HG02981 (cell line): ENCODE measurements at regions not wholly inside any gene's neighbourhood (a gene's known extent, or its start where the extent isn't known, plus 50 kb on each side); places are given as distances from the start of the nearest gene placed in this dataset.
"Not testable (repeated sequence)": the region's sequence is repeated elsewhere in the genome, so short reads cannot be mapped to it uniquely, and the experiment has no call there.

Experiments
- ATAC-seq: cut with Tn5 transposase; IDR thresholded peaks from one replicate; pipeline ENCODE4 v1.9.1; 2021; ENCODE audit warnings: mild to moderate bottlenecking, moderate library complexity; ENCODE audit not compliant: unreplicated experiment

DNA sequence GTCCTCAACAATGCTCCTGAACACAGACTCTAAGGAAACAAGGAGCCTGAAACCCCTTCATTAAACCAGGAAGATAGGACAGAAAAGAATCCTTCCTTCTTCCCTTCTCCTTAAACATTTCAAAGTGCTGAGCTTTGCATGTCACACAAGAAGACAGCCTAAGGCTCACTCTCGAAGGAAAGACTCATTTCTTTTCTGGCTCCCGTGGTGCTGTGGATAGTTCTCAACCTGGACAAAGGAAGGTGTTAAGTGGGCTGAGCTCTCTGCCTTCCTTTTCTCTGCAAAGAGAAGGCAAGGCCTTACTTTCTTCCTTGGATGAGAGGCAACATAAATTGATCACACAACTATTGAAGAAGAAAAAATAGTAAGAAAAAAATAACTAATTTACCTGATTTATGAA is 452.4 kb upstream of the DDI1 start:
- ATAC-seq, result no peak

DNA sequence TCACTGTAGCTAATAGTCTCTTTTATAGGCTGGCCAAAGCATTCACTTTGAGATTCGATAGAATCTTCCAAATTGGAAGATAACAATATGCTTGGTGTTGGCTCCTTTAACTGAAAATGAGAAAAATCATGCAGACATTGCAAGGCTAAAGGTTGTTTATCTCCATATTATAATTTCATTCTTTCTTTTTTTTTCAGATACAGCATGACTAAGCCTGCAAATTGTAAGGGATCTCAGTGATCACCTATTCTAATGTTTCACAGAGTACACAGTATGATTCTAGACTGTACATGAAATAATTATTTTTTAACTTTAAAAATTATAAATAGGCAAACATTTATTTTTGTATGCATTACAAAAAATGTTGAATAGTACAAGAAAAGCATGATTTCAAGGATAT is 451.7 kb upstream of the DDI1 start:
- no peak for ATAC-seq

DNA sequence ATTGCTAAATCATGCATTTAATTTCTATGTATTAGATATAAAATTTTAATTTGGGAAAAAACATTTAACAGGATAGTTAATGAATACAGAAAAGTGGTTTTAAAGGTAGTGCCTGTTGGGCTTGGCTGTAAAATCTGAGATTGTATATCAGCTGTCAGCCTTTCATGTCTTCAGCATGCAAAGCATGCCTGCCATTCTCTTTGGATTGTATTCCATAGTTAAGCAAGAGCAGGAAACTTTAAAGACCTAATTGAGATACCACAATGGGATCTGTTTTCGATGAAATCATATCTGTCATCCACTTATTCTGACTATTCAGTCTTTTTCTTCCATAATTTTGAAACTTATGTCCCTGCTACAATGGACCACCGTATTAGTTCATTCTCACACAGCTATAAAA is 451.0 kb upstream of the DDI1 start:
- no peak for ATAC-seq

DNA sequence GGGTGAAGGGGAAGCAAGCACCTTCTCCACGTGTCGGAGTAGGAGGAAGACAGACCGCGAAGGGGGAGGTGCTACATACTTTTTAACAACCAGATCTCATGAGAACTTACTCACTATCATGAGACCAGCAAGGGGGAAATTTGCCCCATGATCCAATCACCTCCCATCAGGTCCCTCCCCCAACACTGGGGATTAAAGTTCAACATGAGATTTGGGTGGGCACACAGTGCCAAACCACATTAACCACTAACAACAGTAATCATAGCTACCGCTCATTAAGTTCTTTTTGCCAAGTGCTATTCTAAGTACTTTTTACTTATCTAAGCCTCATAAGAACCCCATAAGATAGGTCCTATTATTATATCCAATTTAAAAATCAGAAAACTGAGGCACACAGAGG is 450.5 kb upstream of the DDI1 start:
- no peak for ATAC-seq

DNA sequence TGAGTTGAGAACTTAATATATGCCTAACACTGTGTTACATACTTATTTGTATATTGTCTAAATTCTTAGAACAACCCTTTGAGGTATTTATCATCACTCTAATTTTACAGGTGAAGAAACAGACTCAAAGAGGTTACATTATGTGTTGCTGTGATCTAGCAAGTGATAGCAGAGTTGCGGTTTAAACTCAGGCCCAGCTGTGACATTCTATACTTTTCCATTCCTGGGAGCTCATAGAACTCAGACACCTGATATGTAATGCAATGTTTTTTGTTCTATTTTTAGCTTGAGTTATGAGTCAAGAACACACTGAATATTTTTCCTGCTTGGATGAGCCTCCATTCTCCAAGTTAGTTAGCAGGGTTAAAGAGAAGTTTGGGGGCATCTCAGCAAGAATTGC is 449.7 kb upstream of the DDI1 start:
- ATAC-seq, result no peak

DNA sequence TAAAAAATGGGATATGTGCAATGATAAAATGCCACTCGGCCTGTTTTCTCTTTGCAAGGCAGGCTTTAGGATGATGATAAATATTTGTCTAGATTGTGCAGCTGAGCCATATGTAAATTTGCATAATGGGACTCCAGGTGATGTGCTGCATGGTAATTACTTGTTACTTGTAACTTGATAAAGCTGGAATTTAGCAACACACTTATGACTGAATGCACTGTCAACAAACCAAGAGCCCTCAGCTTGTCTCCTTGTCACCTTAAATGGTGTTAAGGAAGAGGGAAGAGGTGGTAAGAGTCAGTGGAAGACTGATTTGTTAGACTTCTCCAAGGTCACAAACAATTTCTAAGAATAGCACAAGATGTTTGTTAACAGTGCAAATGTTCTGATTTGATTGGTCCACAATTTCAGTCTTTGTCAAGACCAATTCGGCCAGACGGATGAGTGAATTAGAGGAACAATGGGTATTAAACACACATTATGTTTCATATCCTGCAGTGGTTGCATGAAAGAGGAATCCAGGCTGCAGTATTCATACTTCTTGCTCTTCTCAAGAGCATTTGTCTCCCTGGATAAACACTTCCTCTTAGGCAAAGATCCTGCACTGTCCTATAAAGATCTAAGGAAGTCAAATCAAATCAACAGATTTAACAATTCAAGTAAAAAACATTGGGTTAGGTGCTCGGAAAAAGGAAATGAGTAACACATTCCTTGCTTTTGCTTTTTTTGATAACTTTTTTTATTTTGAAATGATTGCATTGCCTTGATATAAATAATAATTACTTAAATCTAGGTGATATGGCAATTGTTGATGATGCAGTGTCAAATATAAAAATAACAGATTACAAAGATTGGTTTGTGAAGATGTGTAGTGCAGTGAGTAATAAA is 448.3 kb upstream of the DDI1 start:
- ATAC-seq, result no peak

DNA sequence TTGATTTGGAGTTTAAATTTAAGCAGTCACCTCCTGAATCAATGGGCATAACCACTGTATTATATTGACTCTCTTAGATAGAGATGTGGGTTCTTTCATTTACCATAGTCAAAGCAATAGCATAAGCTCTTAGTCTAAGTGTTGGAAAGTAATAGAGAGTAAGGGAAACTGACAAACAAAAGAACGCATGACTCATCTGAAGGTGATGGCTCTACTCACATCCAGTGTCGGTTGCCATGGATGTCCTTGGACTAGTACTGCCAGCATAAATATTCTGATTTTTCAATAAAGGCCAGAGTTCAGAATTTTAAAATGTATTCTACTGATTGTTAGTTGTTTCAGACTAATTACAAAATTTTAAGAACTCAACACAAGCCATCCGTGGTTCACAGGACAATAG is 444.9 kb upstream of the DDI1 start:
- ATAC-seq, result no peak

DNA sequence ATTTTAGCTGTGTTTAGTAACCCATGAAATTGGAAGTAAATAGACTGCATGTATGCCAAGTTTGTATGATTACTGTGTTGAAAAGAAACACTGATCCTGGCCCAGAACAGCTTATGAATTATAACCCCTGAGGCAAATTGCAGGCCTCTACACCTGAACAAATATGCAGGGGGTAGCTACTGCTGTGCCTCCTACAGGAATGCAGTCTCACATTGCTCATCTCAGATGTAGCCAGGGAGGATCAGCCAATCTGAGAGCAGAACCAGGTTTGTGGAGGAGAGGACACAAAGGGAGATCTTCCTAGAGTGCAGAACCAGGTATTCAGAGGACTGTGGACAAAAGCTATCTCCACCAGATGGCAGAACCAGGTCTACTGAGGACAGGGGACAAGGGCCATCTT is 442.2 kb upstream of the DDI1 start:
- no peak for ATAC-seq

DNA sequence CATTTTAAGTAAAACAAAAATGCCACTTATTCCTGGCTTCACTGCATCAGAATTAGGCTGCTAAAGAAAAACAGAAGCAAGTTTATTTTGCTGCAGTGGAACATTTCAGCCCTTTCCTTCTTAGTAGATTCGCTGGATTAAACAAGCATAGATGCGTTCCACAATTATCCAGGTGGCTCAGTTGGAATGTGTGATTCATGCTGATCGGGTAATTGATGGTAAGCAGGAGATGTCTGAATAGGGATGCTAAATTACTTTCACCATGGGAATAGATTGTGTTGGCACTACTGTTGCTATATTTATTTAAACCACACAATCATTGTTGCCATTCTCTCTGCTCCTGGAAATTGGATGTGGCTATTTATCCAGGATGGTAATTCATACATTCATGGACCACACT is 440.1 kb upstream of the DDI1 start:
- ATAC-seq, result no peak

DNA sequence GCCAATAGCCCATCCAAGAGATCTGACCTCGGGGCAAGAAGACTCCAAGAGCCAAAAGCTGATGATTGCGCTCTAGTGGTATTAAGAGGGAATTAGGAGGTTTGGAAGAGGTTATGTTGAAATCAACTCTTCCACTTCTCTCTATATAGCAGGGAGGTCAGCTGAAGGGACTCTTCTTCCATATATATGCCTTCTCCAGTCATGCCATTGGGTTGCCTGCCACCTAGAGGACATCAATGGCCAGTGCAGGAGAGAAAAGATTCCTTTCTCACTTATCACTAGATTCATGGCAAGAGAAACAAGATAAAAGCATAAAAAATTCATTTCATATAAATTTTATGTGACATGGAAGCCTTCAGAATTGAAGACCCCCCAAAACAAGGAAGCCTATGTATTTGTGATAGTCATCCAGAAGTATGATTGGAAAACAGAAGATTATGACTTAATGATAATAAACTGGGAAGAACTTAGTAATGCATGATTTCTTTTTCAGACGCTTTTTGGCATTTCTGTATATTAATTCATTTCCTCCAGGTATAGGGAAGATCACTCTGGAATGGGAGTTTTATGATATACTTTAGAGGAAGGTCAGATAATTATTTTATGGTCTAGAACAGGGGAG is 435.1 kb upstream of the DDI1 start:
- peak; percentile 96 for ATAC-seq

DNA sequence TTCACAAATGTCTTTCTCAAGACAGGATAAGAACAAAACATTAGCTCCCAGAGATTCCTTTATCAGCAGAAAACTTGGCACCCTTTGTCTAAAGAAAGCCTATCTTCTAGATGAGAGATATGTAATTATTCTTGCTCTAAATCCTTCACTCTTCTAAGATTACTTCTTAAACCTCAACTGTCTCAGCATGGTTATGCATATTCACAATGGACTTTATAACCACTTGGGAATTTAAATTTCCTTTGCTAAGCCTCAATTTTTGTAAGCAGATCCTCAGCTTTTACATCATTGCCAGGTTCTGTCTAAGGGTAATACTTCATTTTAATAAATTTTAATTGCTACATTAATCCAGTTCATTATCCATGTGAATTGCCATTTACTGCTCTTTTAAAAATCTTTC is 433.6 kb upstream of the DDI1 start:
- no peak for ATAC-seq

DNA sequence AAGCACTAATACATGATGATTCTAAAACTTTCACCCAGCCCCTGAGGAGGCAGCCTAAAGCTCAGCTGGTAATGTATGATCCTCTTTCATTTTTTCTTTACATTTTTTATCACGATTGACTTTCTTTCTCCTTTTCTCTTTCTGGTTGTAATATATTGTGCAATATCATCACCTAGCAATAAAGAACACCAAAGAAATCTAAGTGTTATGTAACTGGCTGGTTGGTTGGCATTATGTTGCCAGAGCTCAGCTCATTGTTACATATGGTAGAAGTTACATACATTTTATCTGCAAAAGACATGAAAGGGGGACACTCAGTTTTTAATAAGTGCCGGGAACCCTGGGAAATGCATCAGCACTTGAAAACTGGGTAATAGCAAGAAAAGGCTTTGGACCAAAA is 432.1 kb upstream of the DDI1 start:
- no peak for ATAC-seq

DNA sequence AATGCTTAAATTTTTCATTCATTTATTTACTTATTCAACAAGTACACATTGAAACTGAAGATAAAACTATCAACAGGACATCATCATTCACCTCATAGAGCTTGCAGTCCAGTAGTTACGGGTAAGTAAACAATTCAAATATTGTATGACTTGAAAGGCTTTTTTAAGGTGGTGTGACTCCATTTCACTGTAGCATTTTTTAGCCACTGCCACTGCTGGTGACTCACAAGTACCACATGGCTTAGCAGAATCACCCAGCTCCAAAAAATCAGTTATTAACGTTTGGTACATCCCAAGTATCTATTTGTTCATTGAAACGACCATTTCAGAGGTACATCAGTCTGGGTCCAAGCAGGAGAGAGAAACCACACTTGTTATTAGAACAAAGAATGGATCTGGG is 427.9 kb upstream of the DDI1 start:
- no peak for ATAC-seq

DNA sequence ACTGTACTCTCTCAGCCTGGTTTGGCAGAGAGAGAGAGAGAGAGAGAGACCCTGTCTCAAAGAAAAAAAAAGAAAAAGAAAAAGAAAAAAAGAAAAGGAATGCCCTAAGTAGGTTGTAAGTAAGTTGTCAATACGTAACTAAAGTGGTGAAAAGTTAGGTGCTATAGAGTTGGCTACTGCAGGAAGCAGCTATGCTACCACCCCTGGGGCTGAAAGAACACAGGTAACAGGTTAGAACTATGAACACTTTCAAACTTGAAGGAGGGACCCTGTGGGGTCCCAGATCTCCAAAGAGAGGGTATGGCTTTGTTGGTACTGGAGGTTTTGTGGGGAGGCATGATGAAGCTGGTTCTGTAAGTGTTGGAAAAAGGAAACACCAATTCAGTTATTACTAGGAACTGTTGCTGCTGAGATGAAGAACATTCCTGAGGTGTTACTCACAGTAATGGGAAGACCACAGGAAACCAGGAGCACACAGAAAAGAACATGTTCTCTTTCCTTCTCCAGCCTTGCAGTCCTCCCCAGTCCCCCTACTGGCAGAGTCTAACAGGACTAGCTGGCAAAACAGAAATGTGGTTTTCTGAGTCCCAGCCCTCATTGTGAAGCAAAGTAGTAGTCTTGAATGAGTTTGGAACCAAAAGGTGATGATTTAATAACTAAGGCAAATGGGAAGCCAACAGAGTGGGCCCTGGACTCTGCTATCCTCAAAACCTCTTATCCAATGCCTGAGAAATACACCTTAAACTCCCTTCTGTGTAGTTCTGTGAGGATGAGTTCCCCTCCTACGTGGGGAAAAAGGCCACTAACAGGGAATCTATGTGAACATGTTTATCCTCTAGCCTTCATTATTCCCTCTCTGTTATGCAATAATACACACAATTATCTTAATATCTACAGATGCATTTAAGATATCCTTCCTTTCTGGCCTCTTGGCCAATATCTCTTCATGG is 427.0 kb upstream of the DDI1 start:
- no peak for ATAC-seq

DNA sequence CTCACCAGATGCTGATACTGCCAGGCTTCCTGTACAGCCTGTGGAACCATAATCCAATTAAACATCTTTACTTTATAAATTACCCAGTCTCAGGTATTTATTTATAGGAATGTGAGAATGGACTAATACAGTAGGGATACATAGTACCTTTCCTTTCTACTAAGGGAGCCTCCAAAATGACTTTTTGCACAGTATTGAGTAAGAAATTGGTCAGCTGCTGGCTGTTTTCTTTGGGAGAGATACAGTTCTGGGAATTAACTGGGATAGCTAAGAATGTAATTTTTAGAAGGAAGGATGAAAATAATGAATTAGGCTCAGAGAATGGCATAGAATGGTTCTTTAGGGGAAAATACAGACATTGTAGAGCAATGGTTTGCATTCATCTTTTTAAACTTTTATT is 426.0 kb upstream of the DDI1 start:
- no peak for ATAC-seq

DNA sequence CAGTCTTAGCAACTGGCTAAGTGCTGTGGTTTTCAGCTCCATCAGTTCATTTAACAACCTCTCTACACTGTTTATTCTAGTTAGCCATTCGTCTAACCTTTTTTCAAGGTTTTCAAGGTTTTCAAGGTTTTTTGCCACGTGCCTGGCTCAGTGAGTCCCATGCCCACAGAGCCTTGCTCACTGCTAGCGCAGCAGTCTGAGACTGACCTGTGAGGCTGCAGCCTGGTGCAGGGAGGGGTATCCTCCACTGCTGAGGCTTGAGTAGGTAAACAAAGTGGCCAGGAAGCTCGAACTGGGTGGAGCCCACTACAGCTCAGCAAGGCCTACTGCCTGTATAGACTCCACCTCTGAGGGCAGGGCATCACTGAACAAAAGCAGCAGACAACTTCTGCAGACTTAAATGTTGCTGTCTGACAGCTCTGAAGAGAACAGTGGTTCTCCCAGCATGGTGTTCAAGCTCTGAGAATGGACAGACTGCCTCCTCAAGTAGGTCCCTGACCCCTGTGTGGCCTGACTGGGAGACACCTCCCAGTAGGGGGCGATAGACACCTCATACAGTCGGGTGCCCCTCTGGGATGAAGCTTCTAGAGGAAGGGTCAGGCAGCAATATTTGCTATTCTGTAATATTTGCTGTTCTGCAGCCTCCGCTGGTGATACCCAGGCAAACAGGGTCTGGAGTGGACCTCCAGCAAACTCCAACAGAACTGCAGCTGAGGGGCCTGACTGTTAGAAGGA is 424.7 kb upstream of the DDI1 start:
- ATAC-seq, result not testable (repeated sequence)

DNA sequence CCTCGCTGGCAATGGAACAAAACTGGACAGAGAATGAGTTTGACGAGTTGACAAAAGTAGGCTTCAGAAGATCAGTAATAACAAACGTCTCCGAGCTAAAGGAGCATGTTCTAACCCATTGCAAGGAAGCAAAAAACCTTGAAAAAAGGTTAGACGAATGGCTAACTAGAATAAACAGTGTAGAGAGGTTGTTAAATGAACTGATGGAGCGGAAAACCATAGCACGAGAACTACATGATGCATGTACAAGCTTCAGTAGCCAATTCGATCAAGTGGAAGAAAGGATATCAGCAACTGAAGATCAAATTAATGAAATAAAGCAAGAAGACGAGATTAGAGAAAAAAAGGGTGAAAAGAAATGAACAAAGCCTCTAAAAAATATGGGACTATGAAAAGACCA is 424.0 kb upstream of the DDI1 start:
- ATAC-seq, result not testable (repeated sequence)

DNA sequence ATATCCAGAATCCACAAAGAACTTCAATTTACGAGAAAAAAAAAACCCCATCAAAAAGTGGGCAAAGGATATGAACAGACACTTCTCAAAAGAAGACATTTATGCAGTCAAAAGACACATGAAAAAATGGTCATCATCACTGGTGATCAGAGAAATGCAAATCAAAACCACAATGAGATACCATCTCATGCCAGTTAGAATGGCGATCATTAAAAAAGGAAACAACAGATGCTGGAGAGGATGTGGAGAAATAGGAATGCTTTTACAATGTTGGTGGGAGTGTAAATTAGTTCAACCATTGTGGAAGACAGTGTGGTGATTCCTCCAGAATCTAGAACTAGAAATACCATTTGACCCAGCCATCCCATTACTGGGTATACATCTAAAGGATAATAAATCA is 419.9 kb upstream of the DDI1 start:
- not testable (repeated sequence) for ATAC-seq

DNA sequence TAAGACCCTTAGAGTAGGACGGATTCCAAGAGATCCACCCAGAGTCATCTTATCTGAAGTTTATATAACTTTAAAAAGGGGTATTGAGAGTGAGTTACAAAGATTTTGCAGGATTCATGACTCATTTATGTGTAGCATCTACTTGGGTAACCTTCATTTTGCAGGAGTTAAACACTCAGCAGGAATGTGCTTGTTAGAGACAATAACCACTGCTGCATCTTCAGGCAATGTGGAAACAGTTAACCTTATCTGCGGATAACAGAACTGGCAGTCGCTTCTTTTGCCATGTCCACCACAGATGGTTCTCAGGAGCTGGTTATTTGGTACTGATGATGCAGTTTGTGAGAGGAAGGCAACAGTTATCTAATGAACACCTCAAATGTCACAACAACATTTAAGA is 417.9 kb upstream of the DDI1 start:
- ATAC-seq, result no peak

DNA sequence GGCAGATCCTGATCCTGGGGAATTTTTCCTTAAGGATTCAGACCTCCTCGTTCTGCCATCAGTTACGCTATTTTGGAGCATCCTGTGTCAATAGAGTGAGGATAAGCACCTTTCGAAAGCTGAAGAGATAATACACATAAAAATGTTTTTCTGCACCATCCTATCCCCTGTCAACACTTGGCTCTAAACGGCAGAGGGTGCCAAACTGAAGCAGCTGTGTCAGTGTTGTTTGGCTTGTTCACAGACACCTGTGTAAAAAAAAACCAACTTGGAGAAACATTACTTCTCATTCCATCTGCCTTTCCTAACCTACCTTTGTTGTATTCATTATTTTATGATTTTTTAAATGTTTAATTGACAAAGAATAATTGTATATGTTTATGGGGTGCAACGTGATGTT is 417.0 kb upstream of the DDI1 start:
- no peak for ATAC-seq

DNA sequence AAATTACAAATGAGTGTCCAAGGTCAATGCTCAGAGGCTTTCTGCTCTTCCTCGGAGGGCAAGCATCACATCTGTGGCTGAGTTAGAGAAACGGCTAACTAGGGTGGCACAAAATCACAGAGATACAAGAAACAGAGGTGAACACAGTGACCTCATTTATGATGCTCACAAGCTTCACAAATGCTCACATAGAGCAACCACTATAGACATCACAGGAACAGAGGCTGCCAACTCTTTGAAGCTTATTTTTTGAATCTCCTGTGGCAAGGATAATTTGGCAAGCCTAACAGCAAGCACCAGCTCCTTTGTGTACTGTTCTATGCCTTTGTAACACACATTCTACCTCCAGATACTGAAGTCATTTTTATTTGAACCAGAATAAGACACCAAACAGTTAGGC is 416.5 kb upstream of the DDI1 start:
- no peak for ATAC-seq
